GM21619 (cell line): ENCODE measurements at regions not wholly inside any gene's neighbourhood (a gene's known extent, or its start where the extent isn't known, plus 50 kb on each side); places are given as distances from the start of the nearest gene placed in this dataset.

Experiments used
- ATAC-seq: cut with Tn5 transposase; IDR thresholded peaks from one replicate; pipeline ENCODE4 v1.9.1; 2021; ENCODE audit not compliant: unreplicated experiment

- ATAC-seq, result no peak
Observed at GRCh38 chr5:63894690-63895089, 67.6 kb downstream of the HTR1A start.

- ATAC-seq, result no peak
Observed at GRCh38 chr5:63878788-63879187, 83.5 kb downstream of the HTR1A start.

GRCh38 chr5:63877961-63878360, 84.3 kb downstream of the HTR1A start:
- no peak for ATAC-seq

DNA sequence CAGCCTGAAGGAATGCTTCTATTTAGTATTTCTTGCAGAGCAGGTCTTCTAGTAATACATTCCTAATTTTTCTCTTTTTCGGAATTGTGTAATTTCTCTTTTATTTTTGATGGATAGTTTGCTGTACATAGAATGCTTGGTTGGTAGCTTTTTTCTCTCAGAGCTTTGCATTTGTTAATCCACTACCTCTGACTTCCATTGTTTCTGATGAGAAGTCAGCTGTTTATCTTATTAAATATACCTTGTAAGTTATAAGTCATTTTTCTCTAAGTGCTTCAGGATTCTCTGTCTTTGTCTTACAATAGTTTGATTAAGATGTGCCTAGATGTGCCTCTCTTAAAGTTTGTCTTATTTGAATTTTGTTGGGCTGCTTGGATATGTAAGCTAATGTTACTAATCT, 101.9 kb downstream of the HTR1A start:
- ATAC-seq, result no peak

- no peak for ATAC-seq
Observed at GRCh38 chr5:63854076-63854475, 108.2 kb downstream of the HTR1A start.

DNA sequence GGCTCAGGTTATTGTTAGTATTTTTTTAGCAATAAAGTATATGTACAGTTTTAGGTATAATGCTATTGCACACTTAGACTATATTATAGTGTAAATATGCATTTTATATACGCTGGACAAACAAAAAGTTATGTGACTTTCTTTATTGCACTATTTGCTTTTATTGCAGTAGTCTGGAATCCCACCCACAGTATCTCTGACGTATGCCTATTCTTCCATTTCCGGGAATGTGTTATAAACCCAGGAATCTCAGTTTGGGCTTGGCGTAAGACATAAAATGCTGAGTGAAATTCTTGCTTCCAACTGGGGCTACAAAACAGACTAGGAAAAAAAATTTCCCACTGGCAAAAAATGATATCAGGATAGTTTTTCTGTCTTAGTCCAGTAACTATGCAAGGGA, 119.1 kb downstream of the HTR1A start:
- no peak for ATAC-seq

GRCh38 chr5:63837437-63837836, 124.8 kb downstream of the HTR1A start:
- ATAC-seq, result no peak

DNA sequence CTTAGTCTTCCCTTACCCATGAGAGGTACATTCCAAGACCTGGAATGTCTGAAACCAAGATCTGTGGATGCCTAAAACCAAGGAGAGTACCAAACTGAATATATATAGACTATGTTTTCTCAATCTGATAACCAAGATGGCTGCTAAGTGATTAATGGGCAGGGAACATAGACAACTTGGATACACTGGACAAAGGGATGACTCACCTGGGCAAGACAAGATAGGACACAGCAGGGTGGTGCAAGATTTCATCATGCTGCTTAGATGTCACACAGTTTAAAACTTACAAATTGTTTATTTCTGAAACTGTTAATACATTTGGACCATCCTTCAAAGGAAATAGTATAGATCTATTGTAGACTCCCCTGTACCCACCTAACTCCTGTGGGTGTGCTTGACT, 130.9 kb downstream of the HTR1A start:
- no peak for ATAC-seq

GRCh38 chr5:63825984-63826383, 136.3 kb downstream of the HTR1A start:
- ATAC-seq, result no peak

GRCh38 chr5:63823583-63823982, 138.7 kb downstream of the HTR1A start:
- no peak for ATAC-seq

GRCh38 chr5:63822614-63823013, 139.6 kb downstream of the HTR1A start:
- no peak for ATAC-seq

DNA sequence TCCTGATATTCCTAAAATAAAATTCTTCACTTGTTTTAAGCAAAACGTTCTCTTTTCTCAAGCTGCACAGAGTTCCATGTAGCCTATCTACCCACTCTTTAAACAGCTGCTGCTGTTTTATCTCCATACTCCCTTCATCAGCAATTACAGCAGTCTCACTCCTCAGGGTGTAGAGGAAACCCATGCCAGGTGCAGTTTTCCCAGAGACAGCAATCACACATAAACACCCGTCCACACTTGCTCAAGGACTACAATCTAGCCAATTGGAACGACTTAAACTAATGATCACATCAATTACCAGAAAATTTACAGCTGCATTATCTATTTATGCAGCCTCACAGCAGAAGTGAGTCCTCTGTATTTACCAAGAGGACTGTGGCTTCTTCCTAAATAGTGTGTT, 141.7 kb downstream of the HTR1A start:
- no peak for ATAC-seq

GRCh38 chr5:63812693-63813092, 149.6 kb downstream of the HTR1A start:
- ATAC-seq, result no peak

GRCh38 chr5:63811961-63812360, 150.3 kb downstream of the HTR1A start:
- ATAC-seq, result no peak

GRCh38 chr5:63811286-63811685, 151.0 kb downstream of the HTR1A start:
- no peak for ATAC-seq

DNA sequence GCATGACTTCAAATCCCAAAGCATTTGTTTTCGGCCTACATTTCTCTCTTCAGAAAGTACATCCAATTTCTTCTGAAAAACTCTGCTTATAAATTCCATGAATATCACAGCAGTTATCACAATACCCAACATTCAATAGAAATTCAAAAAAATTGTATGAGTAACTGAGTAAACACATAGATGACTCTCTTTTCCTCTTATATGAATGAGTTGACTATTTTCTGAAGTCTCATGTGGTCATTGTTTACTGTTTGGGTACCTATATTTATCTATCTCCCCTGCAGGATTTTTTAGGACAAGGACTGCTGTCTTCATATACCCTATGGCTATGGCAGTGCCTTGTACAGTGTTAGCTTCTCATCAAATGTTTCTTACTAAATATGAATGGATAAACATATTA, 157.1 kb downstream of the HTR1A start:
- no peak for ATAC-seq

DNA sequence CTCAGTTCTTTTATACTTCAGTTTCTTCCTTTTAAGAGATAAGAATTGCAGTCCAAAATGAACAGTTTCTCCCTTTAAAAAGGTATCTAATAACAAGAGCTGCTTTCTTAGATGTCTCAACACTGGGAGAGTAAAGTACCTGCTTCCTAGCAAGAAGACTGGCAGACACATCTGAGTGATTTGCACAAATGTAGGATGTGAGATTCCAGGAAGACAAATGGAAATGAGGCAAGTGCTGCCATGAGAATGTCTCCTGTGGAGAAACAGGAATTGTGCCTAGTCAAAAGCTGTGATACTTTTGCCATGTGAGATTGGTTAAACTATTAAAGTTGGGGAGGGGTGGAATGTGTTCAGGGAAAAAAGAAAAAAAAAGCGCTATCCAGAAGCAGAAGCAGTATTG, 159.1 kb downstream of the HTR1A start:
- ATAC-seq, result no peak

DNA sequence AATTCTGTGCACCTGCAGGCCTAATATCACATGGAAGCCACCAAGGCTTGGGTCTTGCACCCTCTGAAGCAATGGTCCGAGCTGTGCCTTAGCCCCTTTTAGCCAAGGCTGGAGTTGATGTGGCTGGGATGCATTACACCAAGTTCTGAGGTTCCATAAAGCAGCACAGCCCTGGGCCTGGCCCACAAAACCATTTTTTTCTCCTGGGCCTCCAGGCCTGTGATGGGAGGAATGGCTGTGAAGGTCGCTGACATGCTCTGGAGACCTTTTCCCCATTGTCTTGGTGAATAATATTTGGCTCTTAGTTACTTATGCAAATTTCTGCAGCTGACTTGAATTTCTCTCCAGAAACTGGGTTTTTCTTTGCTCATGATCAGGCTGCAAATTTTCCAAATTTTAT, 167.3 kb downstream of the HTR1A start:
- no peak for ATAC-seq

GRCh38 chr5:63794296-63794695, 167.9 kb downstream of the HTR1A start:
- no peak for ATAC-seq

- ATAC-seq, result no peak
Observed at GRCh38 chr5:63774939-63775338, 187.3 kb downstream of the HTR1A start.

GRCh38 chr5:63768221-63768620, 194.0 kb downstream of the HTR1A start:
- ATAC-seq, result no peak

DNA sequence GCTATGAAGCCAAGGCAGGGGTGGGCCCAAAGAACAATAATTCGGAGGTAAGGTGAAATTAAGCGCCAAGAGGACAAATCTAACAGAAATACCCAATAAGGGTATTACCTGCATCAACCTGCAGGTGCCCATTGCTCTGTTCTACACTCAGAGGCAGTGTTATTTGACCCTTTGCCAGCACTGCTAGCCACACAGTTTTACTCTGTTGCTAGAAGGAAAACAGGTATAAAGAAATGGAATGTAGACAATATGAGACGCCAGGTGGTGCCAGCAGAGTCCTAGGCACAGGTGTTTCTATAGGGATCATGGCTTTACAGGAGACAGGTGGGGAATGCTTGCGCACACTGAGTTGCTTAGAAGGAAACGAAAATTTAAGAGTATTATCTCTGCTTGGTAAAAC, 201.3 kb downstream of the HTR1A start:
- ATAC-seq, result no peak

DNA sequence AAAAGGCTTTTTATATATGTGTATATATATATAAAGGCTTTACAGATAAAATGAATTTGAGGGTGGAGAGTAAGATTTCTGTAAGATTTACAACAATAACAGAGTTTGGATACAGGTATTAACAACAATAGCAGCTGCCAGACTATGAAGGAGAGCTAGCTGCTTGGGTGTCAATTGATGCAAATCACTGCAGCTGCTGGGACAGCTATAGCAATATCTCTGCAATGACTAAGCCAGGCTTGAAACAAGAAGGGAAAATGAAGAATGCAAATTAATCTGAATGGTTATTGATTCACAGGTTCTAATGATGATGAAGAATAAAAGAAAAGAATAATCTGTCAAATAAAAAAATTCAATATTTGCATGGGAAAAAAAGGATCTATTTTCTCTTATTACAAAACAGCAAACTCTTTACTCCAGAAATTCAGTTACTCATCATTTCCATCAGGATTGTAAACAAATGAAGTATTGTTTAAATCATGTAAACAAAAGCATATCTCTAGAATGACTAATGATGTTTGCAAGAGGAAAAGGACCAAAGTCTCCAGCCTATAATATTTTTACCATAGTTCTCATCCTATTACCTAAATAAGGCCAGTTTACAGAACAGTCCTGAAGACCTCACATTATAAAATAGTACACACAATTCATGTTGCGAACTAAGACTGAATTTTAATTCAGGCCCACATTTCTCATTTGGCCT, 219.0 kb downstream of the HTR1A start:
- no peak for ATAC-seq
